GM10248 (cell line): ENCODE measurements at regions not wholly inside any gene's neighbourhood (a gene's known extent, or its start where the extent isn't known, plus 50 kb on each side); places are given as distances from the start of the nearest gene placed in this dataset.

Experiments
- CTCF ChIA-PET: fragments of 300-600 bp; sonication (Branson Sonifier 250); formaldehyde crosslinking; extraction: SDS; loops from one replicate; lab custom pipeline; 2021; ENCODE audit warnings: antibody characterized with exemption; lab: Yijun Ruan, JAX
- POLR2A ChIA-PET: fragments of 350-650 bp; sonication (Branson Sonifier 250); formaldehyde crosslinking; extraction: SDS; loops from one replicate; lab custom pipeline; 2020; ENCODE audit warnings: antibody characterized with exemption; lab: Yijun Ruan, JAX
- DNase-seq: peaks from one replicate; pipeline ENCODE4 v3.0.0; 2012; ENCODE audit errors: extremely low spot score
- CTCF ChIP-seq: IDR thresholded peaks from 2 replicates; pipeline ENCODE4 v1.5.1; 2012; ENCODE audit warnings: mild to moderate bottlenecking, low read depth; ENCODE audit errors: extremely low read depth, missing control alignments, control extremely low read depth

DNA sequence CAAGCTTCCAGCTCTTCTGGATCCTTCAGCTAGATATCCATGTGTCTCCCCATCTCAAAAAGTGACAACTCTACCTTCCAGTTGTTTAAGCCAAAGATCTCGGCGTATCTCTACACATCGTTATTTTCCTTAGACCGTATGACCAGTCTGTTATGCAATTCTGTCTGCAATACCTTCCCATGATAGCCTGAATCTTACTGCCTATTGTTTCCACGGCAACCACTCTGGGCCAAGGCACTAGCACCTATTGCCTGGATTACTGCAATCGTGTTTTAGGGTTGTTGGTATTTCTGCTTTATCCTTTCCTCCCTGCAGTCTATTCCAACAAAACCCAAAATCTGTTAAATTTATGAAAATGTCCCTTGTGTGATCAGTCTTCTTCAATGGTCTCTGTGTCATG, 448.4 kb downstream of the MTRR start:
- no peak for DNase-seq
- ChIA-PET POLR2A (no interaction called here), CTCF (interaction anchor here (1.6 kb wide), 1 partner anchor 13 kb away, joined by 3 read pairs; no protein-coding TSS in a partner anchor)
- TF ChIP-seq CTCF = no peak

- no peak for DNase-seq
- ChIA-PET CTCF (no interaction called here), POLR2A (no interaction called here)
- TF ChIP-seq CTCF = no peak
Observed at GRCh38 chr5:8320244-8320643, 451.3 kb downstream of the MTRR start.

GRCh38 chr5:8321272-8321671, 452.3 kb downstream of the MTRR start:
- no peak for DNase-seq
- TF ChIP-seq CTCF = no peak
- ChIA-PET POLR2A (no interaction called here), CTCF (no interaction called here)

DNA sequence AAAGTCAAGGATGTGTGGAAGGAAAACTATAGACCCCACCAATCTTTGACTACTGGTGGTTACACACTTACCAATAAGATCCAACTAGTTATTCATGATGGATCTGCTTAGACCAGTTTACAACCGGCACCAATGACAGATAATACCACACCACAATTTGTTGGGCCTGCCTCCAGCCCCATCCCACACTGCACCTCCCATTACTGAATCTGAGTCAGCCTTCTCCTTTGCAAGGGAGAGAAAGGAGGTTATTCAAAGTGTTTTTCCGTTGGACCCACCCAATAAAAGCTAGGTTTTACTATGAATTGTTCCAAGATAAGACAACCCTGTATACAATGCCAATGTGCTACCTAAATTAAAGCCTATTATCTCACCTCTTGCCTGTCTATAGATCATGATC, 453.5 kb downstream of the MTRR start:
- no peak for DNase-seq
- TF ChIP-seq CTCF = no peak
- ChIA-PET POLR2A (no interaction called here), CTCF (no interaction called here)

DNA sequence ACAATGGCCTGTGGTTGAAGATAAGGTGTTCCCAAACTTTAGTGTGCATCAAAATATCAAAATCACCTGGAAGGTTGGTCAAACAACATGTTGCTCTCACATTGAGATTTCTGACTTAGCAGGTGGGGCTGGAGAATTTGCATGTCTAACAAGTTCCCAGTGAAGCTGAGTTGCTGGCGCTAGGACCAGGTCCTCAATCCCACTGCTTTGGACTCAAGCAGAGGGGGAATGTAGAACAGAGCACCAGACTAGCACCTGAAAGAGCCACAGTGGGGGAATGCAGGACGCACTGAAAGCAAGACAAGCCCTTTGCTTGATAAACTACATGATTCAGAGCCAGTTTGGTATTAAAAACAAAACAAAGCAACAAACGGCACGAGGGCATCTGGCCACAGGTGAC, 458.1 kb downstream of the MTRR start:
- TF ChIP-seq CTCF = no peak
- ChIA-PET POLR2A (no interaction called here), CTCF (no interaction called here)
- no peak for DNase-seq

DNA sequence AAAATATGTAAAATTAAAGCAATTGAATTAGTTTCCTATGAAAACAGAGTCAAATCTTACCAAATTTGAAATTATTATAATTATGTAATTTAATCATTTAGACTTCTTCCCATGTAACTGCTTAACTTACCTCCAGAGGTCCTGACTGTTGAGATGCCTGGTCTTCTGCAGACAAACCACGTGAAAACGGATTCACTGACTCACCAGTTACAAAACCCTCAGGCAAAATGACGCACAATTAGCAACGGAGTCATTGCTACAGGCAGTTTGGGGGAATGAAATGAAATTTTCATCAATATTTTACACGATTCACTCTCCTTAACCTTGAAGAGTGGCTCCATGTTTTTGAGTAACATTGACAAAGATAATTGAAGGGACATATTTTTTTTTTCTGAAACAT, 460.8 kb downstream of the MTRR start:
- ChIA-PET POLR2A (no interaction called here), CTCF (no interaction called here)
- DNase-seq = no peak
- no peak for TF ChIP-seq CTCF
